ENCODE measurements at regions not wholly inside any gene's neighbourhood (a gene's known extent, or its start where the extent isn't known, plus 50 kb on each side); places are given as distances from the start of the nearest gene placed in this dataset.

GRCh38 chr9:28922891-28923290 lies 1349.6 kb upstream of the C9orf72 start:
- H3K4me3 Mint-ChIP-seq, result no peak overlapping the region
- H3K9me3 ChIP-seq (ENCODE audit: control insufficient read depth, low read depth, low read length), result no peaks in the 10 kb centered on the region
- H3K36me3 Mint-ChIP-seq (ENCODE audit: insufficient read depth in 1 of 3, low read depth in 3 of 3), result peaks cover 2 to 9% (median 5%) of the 10 kb centered on the region in 3 experiments
- H3K79me2 ChIP-seq (ENCODE audit: insufficient read depth, low read length), result no peaks in the 10 kb centered on the region
- no peak overlapping the region for H3T11ph ChIP-seq (ENCODE audit: low read length)
- H2BK120ac ChIP-seq (ENCODE audit: low read depth, low read length, poor library complexity, severe bottlenecking), result no peak overlapping the region
- peaks cover 13 to 18% of the 10 kb centered on the region in 2 experiments for H3K4me1 Mint-ChIP-seq
- no peak overlapping the region for H2AFZ ChIP-seq (ENCODE audit: low read length)
- H3K9me3 Mint-ChIP-seq, result peaks cover 2 to 3% of the 10 kb centered on the region in 2 experiments
- H3K27ac Mint-ChIP-seq, result no peak overlapping the region; a peak in 1 of 7 replicates
- WGBS (ENCODE audit: extremely low coverage, insufficient read length, low lambda C conversion rate), result no CpG with 5 or more reads among the region's 4 CpGs
- H2BK5ac ChIP-seq (ENCODE audit: insufficient read length, low read length), result no peak overlapping the region
- no peaks in the 10 kb centered on the region for H3K27me3 ChIP-seq (ENCODE audit: insufficient read depth, low read length)
- no peak overlapping the region for H3K9ac ChIP-seq (ENCODE audit: extremely low read depth, insufficient read length, low read length)
- H3K79me1 ChIP-seq (ENCODE audit: insufficient read depth, low read depth, low read length, poor library complexity, severe bottlenecking), result no peaks in the 10 kb centered on the region
- H4K91ac ChIP-seq (ENCODE audit: insufficient read length, low read depth, low read length), result no peak overlapping the region
- no peaks in the 10 kb centered on the region for H3K23me2 ChIP-seq (ENCODE audit: insufficient read length, low read depth, low read length, poor library complexity, severe bottlenecking)
- H4K5ac ChIP-seq (ENCODE audit: insufficient read length, low read depth, low read length), result no peak overlapping the region
- no peak for TF ChIP-seq CTCF (conservative IDR thresholded peaks at IDR 0.05)
- no peak overlapping the region for H3K4ac ChIP-seq (ENCODE audit: low read depth, low read length)
- H2BK12ac ChIP-seq (ENCODE audit: insufficient read length, low read depth, low read length), result no peak overlapping the region
- peaks cover 3% of the 10 kb centered on the region for H3K4me1 ChIP-seq (ENCODE audit: insufficient read depth, low read length)
- no peak overlapping the region for H4K8ac ChIP-seq (replicated peaks; ENCODE audit: insufficient read length, low read depth, low read length)
- H3K56ac ChIP-seq (ENCODE audit: insufficient read length, low read depth, low read length), result no peak overlapping the region
- no peak overlapping the region for H3K27ac ChIP-seq (ENCODE audit: insufficient read length, low read depth, low read length)
- H2BK15ac ChIP-seq (ENCODE audit: low read depth, low read length), result no peak overlapping the region
- H3K27me3 Mint-ChIP-seq (ENCODE audit: low read depth), result no peaks in the 10 kb centered on the region
- H2BK20ac ChIP-seq (ENCODE audit: low read depth, low read length, poor library complexity, severe bottlenecking), result no peak overlapping the region
- no peak overlapping the region for H3K18ac ChIP-seq (ENCODE audit: insufficient read length, low read depth, low read length)
- H3K23ac ChIP-seq (ENCODE audit: insufficient read length, low read depth, low read length), result no peak overlapping the region
- no peak overlapping the region for H3K14ac ChIP-seq (ENCODE audit: insufficient read depth, low read length)
- H3K4me2 ChIP-seq (ENCODE audit: insufficient read depth, insufficient read length, low read length), result no peak overlapping the region
- no peaks in the 10 kb centered on the region for H4K20me1 ChIP-seq (ENCODE audit: control insufficient read depth, insufficient read depth, insufficient read length)
- no peak overlapping the region for H2AK5ac ChIP-seq (ENCODE audit: insufficient read length, low read length)
- no peak for DNase-seq

All from H9 (cell line).